ENCODE measurements at regions not wholly inside any gene's neighbourhood (a gene's known extent, or its start where the extent isn't known, plus 50 kb on each side); places are given as distances from the start of the nearest gene placed in this dataset.

GRCh38 chr5:10839118-10839517 lies 78.1 kb upstream of the DAP start:
- TF ChIP-seq CTCF (conservative IDR thresholded peaks at IDR 0.05; ENCODE audit: low read length) (no peak), EZH2phosphoT487 (IDR thresholded peaks at IDR 0.05; ENCODE audit: borderline replicate concordance, low read depth, low read length) (no peak)
